GM12878 (cell line): ENCODE measurements at regions not wholly inside any gene's neighbourhood (a gene's known extent, or its start where the extent isn't known, plus 50 kb on each side); places are given as distances from the start of the nearest gene placed in this dataset.

Experiments
- ATAC-seq: fragments of 200-7000 bp; cut with Tn5 transposase; 3 replicates; pipeline ENCODE4 v1.9.1; 2020; ENCODE audit warnings: mild to moderate bottlenecking, moderate library complexity
- BruUV-seq: library from RNA; stranded (reverse); fragments of 400-500 nt; replicated peaks from 2 replicates; lab custom pipeline; 2021; lab: Mats Ljungman, UMichigan
- CTCF ChIA-PET: fragments of 300-600 bp; sonication (Branson Sonifier 250); formaldehyde crosslinking; extraction: SDS; loops from one replicate; lab custom pipeline; 2021; ENCODE audit warnings: inconsistent platforms; lab: Yijun Ruan, JAX
- POLR2A ChIA-PET: fragments of 350-600 bp; formaldehyde crosslinking; extraction: SDS; loops from one replicate; lab custom pipeline; 2021; ENCODE audit warnings: inconsistent platforms; lab: Charles Lee
- RAD21 ChIA-PET: fragments of 300-600 bp; sonication (Branson Sonifier 250); formaldehyde crosslinking; loops from one replicate; lab custom pipeline; 2023; ENCODE audit warnings: antibody characterized with exemption; ENCODE audit not compliant: unreplicated experiment; lab: Charles Lee
- SMC1A ChIA-PET: fragments of 300-600 bp; sonication (Branson Sonifier 250); formaldehyde crosslinking; loops from one replicate; lab custom pipeline; 2023; ENCODE audit not compliant: unreplicated experiment, uncharacterized antibody; lab: Charles Lee
- DNase-seq: peaks from one replicate; pipeline ENCODE4 v3.0.0-alpha.2; 2011; ENCODE audit warnings: low read depth, low spot score
- FAIRE-seq: peaks from 3 replicates; lab custom pipeline; 2011; peaks lifted over from hg19 to GRCh38; lab: Jason Lieb, UNC
- H2AFZ ChIP-seq: 2 replicates; pipeline ENCODE4 v1.6.0; 2011; ENCODE audit warnings: low read depth, low read length, control low read depth; ENCODE audit not compliant: control insufficient read depth
- H3K27ac ChIP-seq: 2 replicates; pipeline ENCODE4 v1.5.1; 2011; ENCODE audit warnings: control low read depth; ENCODE audit not compliant: control insufficient read depth, insufficient read depth
- H3K27me3 ChIP-seq, 2 experiments: replicated peaks in 1 of 2; 2 replicates each; pipeline versions ENCODE4 v1.6.0 to v1.6.1; 2011; ENCODE audit warnings: low read length in 1 of 2; ENCODE audit not compliant: control insufficient read depth in 2 of 2, insufficient read depth in 2 of 2
- H3K36me3 ChIP-seq, 2 experiments: 2 replicates each; pipeline ENCODE4 v1.5.1; 2011; ENCODE audit warnings: low read length in 1 of 2; ENCODE audit not compliant: control insufficient read depth in 2 of 2, insufficient read depth in 2 of 2
- H3K4me1 ChIP-seq: 2 replicates; pipeline ENCODE4 v1.6.1; 2011; ENCODE audit warnings: mild to moderate bottlenecking, low read length, moderate library complexity, mixed read lengths; ENCODE audit not compliant: control insufficient read depth, insufficient read depth
- H3K4me2 ChIP-seq: 2 replicates; pipeline ENCODE4 v1.6.0; 2011; ENCODE audit warnings: control low read depth; ENCODE audit not compliant: control insufficient read depth, insufficient read depth
- H3K4me3 ChIP-seq: fragments of 200-600 bp; sonication (generic); 2 replicates; pipeline ENCODE4 v1.5.1; 2016
- H3K79me2 ChIP-seq: 2 replicates; pipeline ENCODE4 v1.6.0; 2011; ENCODE audit warnings: low read length; ENCODE audit not compliant: control insufficient read depth, insufficient read depth
- H3K9ac ChIP-seq: 2 replicates; pipeline ENCODE4 v1.8.0; 2011; ENCODE audit warnings: low read length, control low read depth, mixed read lengths; ENCODE audit not compliant: control insufficient read depth, insufficient read depth
- H3K9me3 ChIP-seq: replicated peaks from 3 replicates; pipeline ENCODE4 v1.5.1; 2011; ENCODE audit warnings: mild to moderate bottlenecking, low read length; ENCODE audit not compliant: control insufficient read depth, insufficient read depth
- H4K20me1 ChIP-seq: 2 replicates; pipeline ENCODE4 v1.6.0; 2011; ENCODE audit not compliant: control insufficient read depth, insufficient read depth
- BMI1 ChIP-seq: fragments of 450-650 bp; IDR thresholded peaks from 2 replicates; pipeline ENCODE4 v1.6.1; 2016; ENCODE audit warnings: mild to moderate bottlenecking, moderate library complexity, borderline replicate concordance
- FOXK2 ChIP-seq: fragments of 450-650 bp; IDR thresholded peaks from 2 replicates; pipeline ENCODE4 v1.6.1; 2017; ENCODE audit warnings: mild to moderate bottlenecking, moderate library complexity
- HDAC6 ChIP-seq: fragments of 200-600 bp; sonication (generic); IDR thresholded peaks from one replicate; pipeline ENCODE4 v1.8.0; 2017; ENCODE audit warnings: antibody characterized with exemption; ENCODE audit not compliant: unreplicated experiment
- HDGF ChIP-seq: fragments of 450-650 bp; IDR thresholded peaks from 2 replicates; pipeline ENCODE4 v1.6.1; 2016; ENCODE audit warnings: antibody characterized with exemption
- JUND ChIP-seq: IDR thresholded peaks from 2 replicates; pipeline ENCODE4 v1.6.1; 2012; ENCODE audit warnings: low read depth, mild to moderate bottlenecking, low read length, improper control_type of control experiment, moderate library complexity
- KAT2A ChIP-seq: conservative IDR thresholded peaks from 2 replicates; pipeline ENCODE4 v1.6.1; 2011; ENCODE audit warnings: low read depth, low read length; ENCODE audit not compliant: control insufficient read depth
- MYC ChIP-seq: IDR thresholded peaks from 2 replicates; pipeline ENCODE4 v1.6.1; 2011; ENCODE audit warnings: mild to moderate bottlenecking, low read length, moderate library complexity, inconsistent platforms; ENCODE audit not compliant: insufficient read depth, insufficient replicate concordance, insufficient read length, severe bottlenecking
- NFXL1 ChIP-seq: fragments of 450-650 bp; IDR thresholded peaks from 2 replicates; pipeline ENCODE4 v1.6.1; 2017; ENCODE audit warnings: antibody characterized with exemption, mild to moderate bottlenecking, borderline replicate concordance
- PAX8 ChIP-seq: fragments of 450-650 bp; IDR thresholded peaks from 2 replicates; pipeline ENCODE4 v1.6.1; 2017; ENCODE audit warnings: mild to moderate bottlenecking, moderate library complexity
- SMC3 ChIP-seq: IDR thresholded peaks from 2 replicates; pipeline ENCODE4 v1.6.1; 2011; ENCODE audit warnings: low read length, improper control_type of control experiment, borderline replicate concordance
- TARDBP ChIP-seq: IDR thresholded peaks from 2 replicates; pipeline ENCODE4 v1.6.1; 2016; ENCODE audit warnings: borderline replicate concordance
- ZZZ3 ChIP-seq: IDR thresholded peaks from 2 replicates; pipeline ENCODE4 v1.6.1; 2011; ENCODE audit warnings: low read depth; ENCODE audit not compliant: control insufficient read depth, insufficient read length
- WGBS: methylation state at CpG from one replicate; pipeline ENCODE4 v1.1.6; 2016; ENCODE audit warnings: low lambda C conversion rate; ENCODE audit not compliant: insufficient replicate concordance, insufficient coverage; ENCODE audit errors: missing lambda C conversion rate; 5-methylcytosine and 5-hydroxymethylcytosine counted together
- in situ Hi-C: fragments of 300-500 bp; cut with MboI; formaldehyde crosslinking; loops from 9 replicates; pipeline ENCODE4 v1.14.3; 2018; ENCODE audit warnings: mixed read lengths
- intact Hi-C: fragments of 100-400 bp; cut with micrococcal nuclease; formaldehyde crosslinking; loops from one replicate; pipeline ENCODE4 v1.14.2; 2022; ENCODE audit not compliant: unreplicated experiment
- TF ChIP-seq, protein P1 (sequence below): fragments of 450-650 bp; IDR thresholded peaks from 2 replicates; pipeline ENCODE4 v1.6.1; 2016; ENCODE audit warnings: mild to moderate bottlenecking
- TF ChIP-seq, protein P2 (sequence below): IDR thresholded peaks from 2 replicates; pipeline ENCODE4 v1.6.1; 2012; ENCODE audit warnings: mild to moderate bottlenecking, low read depth, low read length
- TF ChIP-seq, protein P3 (sequence below): IDR thresholded peaks from 2 replicates; pipeline ENCODE4 v1.6.1; 2011; ENCODE audit warnings: borderline replicate concordance, low read depth, mild to moderate bottlenecking, moderate library complexity, low read length; ENCODE audit not compliant: insufficient read depth, poor library complexity, severe bottlenecking

DNA sequence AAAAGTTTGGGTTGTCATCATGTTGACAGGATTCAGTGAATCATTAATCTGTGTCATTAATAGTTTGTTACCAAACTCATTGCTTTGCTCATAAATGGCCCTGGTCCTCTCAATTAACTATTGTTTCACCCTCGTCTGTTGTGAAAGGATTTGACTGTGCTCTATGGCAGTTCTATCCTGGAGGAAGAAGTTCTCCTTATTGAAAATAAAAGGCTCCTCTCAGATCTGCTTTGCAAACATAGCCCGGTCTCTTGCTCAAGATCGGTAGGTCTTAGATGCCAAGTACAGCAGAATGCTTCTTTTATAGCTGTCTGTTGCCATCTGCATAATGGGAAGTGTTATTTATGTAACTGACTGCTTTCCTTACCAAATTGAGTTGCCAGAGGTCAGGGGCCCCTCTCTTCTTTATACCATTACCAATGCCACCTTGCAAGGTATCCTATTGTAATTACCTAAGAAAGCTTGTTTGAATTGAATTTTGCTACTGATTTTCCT is 146.5 kb downstream of the EBLN2 start (continued):
- TF ChIP-seq, protein P1, sequence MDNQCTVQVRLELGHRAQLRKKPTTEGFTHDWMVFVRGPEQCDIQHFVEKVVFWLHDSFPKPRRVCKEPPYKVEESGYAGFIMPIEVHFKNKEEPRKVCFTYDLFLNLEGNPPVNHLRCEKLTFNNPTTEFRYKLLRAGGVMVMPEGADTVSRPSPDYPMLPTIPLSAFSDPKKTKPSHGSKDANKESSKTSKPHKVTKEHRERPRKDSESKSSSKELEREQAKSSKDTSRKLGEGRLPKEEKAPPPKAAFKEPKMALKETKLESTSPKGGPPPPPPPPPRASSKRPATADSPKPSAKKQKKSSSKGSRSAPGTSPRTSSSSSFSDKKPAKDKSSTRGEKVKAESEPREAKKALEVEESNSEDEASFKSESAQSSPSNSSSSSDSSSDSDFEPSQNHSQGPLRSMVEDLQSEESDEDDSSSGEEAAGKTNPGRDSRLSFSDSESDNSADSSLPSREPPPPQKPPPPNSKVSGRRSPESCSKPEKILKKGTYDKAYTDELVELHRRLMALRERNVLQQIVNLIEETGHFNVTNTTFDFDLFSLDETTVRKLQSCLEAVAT = no peak
- TF ChIP-seq HDGF = no peak
- TF ChIP-seq, all 136 proteins: peak for 0

DNA sequence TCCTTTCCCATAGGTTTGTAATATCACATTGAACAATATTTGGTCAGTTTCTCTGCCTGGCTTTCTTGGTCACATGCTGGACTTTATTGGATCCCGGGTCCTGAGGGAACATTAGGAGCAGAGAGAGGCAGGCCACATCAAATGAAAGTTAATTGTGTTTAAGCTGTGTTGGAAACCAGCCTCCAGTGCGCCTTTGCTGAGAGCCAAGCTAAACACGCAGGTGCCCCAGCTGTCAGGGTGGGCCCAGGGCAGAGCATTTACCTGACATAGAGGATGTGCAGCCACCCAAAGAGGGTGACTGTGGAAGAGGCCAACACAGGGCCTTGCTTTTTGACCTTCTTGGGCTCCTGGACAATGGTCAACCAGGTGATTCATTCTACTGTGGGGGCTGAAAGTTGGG is 149.3 kb downstream of the EBLN2 start:
- BruUV-seq = no TSS peak
- no peak overlapping the region for H2AFZ ChIP-seq
- no peak overlapping the region for H3K9ac ChIP-seq
- CTCF ChIA-PET = no interaction called here
- H3K4me1 ChIP-seq = no peaks in the 10 kb centered on the region
- in situ Hi-C loops = no loop called here
- no peaks in the 10 kb centered on the region for H3K79me2 ChIP-seq
- H3K9me3 ChIP-seq = no peaks in the 10 kb centered on the region
- no peak for ATAC-seq
- 52% methylated on average over 3 of the region's 3 CpGs for WGBS
- DNase-seq = no peak
- H4K20me1 ChIP-seq = no peaks in the 10 kb centered on the region
- SMC1A ChIA-PET = no interaction called here
- H3K36me3 ChIP-seq = no peaks in the 10 kb centered on the region
- RAD21 ChIA-PET = no interaction called here
- no peak overlapping the region for H3K4me2 ChIP-seq
- FAIRE-seq = no peak
- H3K27me3 ChIP-seq = peaks cover 0 to 3% of the 10 kb centered on the region in 2 experiments; a peak in 1 of 4 replicates
- H3K27ac ChIP-seq = no peak overlapping the region
- no peak overlapping the region for H3K4me3 ChIP-seq
- POLR2A ChIA-PET = no interaction called here
- intact Hi-C loops = no loop called here
- TF ChIP-seq, protein P2, sequence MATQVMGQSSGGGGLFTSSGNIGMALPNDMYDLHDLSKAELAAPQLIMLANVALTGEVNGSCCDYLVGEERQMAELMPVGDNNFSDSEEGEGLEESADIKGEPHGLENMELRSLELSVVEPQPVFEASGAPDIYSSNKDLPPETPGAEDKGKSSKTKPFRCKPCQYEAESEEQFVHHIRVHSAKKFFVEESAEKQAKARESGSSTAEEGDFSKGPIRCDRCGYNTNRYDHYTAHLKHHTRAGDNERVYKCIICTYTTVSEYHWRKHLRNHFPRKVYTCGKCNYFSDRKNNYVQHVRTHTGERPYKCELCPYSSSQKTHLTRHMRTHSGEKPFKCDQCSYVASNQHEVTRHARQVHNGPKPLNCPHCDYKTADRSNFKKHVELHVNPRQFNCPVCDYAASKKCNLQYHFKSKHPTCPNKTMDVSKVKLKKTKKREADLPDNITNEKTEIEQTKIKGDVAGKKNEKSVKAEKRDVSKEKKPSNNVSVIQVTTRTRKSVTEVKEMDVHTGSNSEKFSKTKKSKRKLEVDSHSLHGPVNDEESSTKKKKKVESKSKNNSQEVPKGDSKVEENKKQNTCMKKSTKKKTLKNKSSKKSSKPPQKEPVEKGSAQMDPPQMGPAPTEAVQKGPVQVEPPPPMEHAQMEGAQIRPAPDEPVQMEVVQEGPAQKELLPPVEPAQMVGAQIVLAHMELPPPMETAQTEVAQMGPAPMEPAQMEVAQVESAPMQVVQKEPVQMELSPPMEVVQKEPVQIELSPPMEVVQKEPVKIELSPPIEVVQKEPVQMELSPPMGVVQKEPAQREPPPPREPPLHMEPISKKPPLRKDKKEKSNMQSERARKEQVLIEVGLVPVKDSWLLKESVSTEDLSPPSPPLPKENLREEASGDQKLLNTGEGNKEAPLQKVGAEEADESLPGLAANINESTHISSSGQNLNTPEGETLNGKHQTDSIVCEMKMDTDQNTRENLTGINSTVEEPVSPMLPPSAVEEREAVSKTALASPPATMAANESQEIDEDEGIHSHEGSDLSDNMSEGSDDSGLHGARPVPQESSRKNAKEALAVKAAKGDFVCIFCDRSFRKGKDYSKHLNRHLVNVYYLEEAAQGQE = no peak
- TF ChIP-seq BMI1 = no peak
- TF ChIP-seq, protein P3, sequence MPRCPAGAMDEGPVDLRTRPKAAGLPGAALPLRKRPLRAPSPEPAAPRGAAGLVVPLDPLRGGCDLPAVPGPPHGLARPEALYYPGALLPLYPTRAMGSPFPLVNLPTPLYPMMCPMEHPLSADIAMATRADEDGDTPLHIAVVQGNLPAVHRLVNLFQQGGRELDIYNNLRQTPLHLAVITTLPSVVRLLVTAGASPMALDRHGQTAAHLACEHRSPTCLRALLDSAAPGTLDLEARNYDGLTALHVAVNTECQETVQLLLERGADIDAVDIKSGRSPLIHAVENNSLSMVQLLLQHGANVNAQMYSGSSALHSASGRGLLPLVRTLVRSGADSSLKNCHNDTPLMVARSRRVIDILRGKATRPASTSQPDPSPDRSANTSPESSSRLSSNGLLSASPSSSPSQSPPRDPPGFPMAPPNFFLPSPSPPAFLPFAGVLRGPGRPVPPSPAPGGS = no peak
- TF ChIP-seq HDAC6 = no peak
- no peak for TF ChIP-seq SMC3
- TF ChIP-seq NFXL1 = no peak
- no peak for TF ChIP-seq MYC
- TF ChIP-seq JUND = no peak
- TF ChIP-seq, protein P1 = no peak
- no peak for TF ChIP-seq PAX8
- no peak for TF ChIP-seq ZZZ3
- TF ChIP-seq KAT2A = no peak
- TF ChIP-seq TARDBP = no peak
- TF ChIP-seq FOXK2 = no peak
